HEK293 (cell line): ENCODE measurements at regions not wholly inside any gene's neighbourhood (a gene's known extent, or its start where the extent isn't known, plus 50 kb on each side); places are given as distances from the start of the nearest gene placed in this dataset.

ENCODE experiments used
- CTCF ChIA-PET: fragments of 350-600 bp; formaldehyde crosslinking; extraction: SDS; loops from one replicate; lab custom pipeline; 2021; ENCODE audit warnings: antibody characterized with exemption; lab: Yijun Ruan, JAX
- POLR2A ChIA-PET: fragments of 300-600 bp; formaldehyde crosslinking; extraction: SDS; loops from one replicate; lab custom pipeline; 2020; ENCODE audit warnings: antibody characterized with exemption, inconsistent platforms; lab: Yijun Ruan, JAX
- H3K27ac ChIP-seq: fragments of 200-500 bp; sonication (Bioruptor generic); 2 replicates; pipeline ENCODE4 v1.5.1; 2014; ENCODE audit warnings: low read depth, low read length, control low read depth, inconsistent platforms; ENCODE audit errors: extremely low read depth
- H3K36me3 ChIP-seq, 2 experiments: fragments of 200-500 bp in 1 of 2; sonication (Bioruptor generic) in 1 of 2; 1 replicate in 1 of 2; 2 replicates in 1 of 2; pipeline ENCODE4 v1.5.1; 2014 to 2017; ENCODE audit warnings: inconsistent platforms in 2 of 2, low read length in 2 of 2; ENCODE audit not compliant: control insufficient read depth in 2 of 2, insufficient read depth in 1 of 2
- H3K4me1 ChIP-seq: fragments of 200-500 bp; sonication (Bioruptor generic); 2 replicates; pipeline ENCODE4 v1.5.1; 2014; ENCODE audit warnings: mild to moderate bottlenecking, low read length, inconsistent platforms; ENCODE audit not compliant: control insufficient read depth, insufficient read depth
- H3K4me3 ChIP-seq: 2 replicates; pipeline ENCODE4 v1.5.1; 2011; ENCODE audit warnings: low read depth, mild to moderate bottlenecking, control low read depth, low read length, moderate library complexity
- H3K9me3 ChIP-seq: fragments of 200-500 bp; sonication (Bioruptor generic); 2 replicates; pipeline ENCODE4 v1.5.1; 2014; ENCODE audit warnings: low read depth, low read length, inconsistent platforms; ENCODE audit not compliant: control insufficient read depth, insufficient read depth
- BCL11B ChIP-seq: fragments of 450-650 bp; formaldehyde crosslinking; IDR thresholded peaks from 2 replicates; pipeline ENCODE4 v1.5.1; 2016; ENCODE audit warnings: low read depth, missing biosample characterization, missing genetic modification characterization
- FEZF1 ChIP-seq: fragments of 450-650 bp; formaldehyde crosslinking; IDR thresholded peaks from 2 replicates; pipeline ENCODE4 v1.5.1; 2016; ENCODE audit warnings: missing biosample characterization, missing genetic modification characterization
- PRDM1 ChIP-seq: fragments of 450-650 bp; formaldehyde crosslinking; IDR thresholded peaks from 2 replicates; pipeline ENCODE4; 2016; ENCODE audit warnings: missing biosample characterization, missing genetic modification characterization
- SETDB1 ChIP-seq: IDR thresholded peaks from one replicate; pipeline ENCODE4 v1.6.1; 2017; ENCODE audit warnings: mild to moderate bottlenecking, low read length, moderate library complexity, mixed read lengths; ENCODE audit not compliant: insufficient read length
- YY1 ChIP-seq: fragments of 450-650 bp; formaldehyde crosslinking; IDR thresholded peaks from 2 replicates; pipeline ENCODE4 v1.5.1; 2018; ENCODE audit warnings: missing biosample characterization, missing genetic modification characterization
- ZBTB48 ChIP-seq: fragments of 450-650 bp; formaldehyde crosslinking; IDR thresholded peaks from 2 replicates; pipeline ENCODE4 v1.5.1; 2016; ENCODE audit warnings: missing biosample characterization, missing genetic modification characterization
- ZFHX2 ChIP-seq: fragments of 450-650 bp; formaldehyde crosslinking; conservative IDR thresholded peaks from 2 replicates; pipeline ENCODE4 v1.5.1; 2016; ENCODE audit warnings: missing biosample characterization, missing genetic modification characterization
- ZFP3 ChIP-seq: fragments of 450-650 bp; formaldehyde crosslinking; IDR thresholded peaks from 2 replicates; pipeline ENCODE4 v1.5.1; 2016; ENCODE audit warnings: low read depth, missing biosample characterization, missing genetic modification characterization
- ZFP41 ChIP-seq: fragments of 450-650 bp; formaldehyde crosslinking; IDR thresholded peaks from 2 replicates; pipeline ENCODE4 v1.5.1; 2016; ENCODE audit warnings: missing biosample characterization, missing genetic modification characterization, borderline replicate concordance
- ZNF169 ChIP-seq: fragments of 450-650 bp; formaldehyde crosslinking; IDR thresholded peaks from 2 replicates; pipeline ENCODE4 v1.5.1; 2016; ENCODE audit warnings: missing biosample characterization, missing genetic modification characterization
- ZNF214 ChIP-seq: fragments of 450-650 bp; formaldehyde crosslinking; IDR thresholded peaks from 2 replicates; pipeline ENCODE4 v1.5.1; 2017; ENCODE audit warnings: missing biosample characterization, mild to moderate bottlenecking, missing genetic modification characterization, borderline replicate concordance
- ZNF221 ChIP-seq: fragments of 450-650 bp; formaldehyde crosslinking; IDR thresholded peaks from 2 replicates; pipeline ENCODE4 v1.5.1; 2017; ENCODE audit warnings: missing biosample characterization, missing genetic modification characterization, borderline replicate concordance
- ZNF391 ChIP-seq: fragments of 450-650 bp; formaldehyde crosslinking; IDR thresholded peaks from 2 replicates; pipeline ENCODE4 v1.5.1; 2016; ENCODE audit warnings: low read depth, missing biosample characterization, missing genetic modification characterization, borderline replicate concordance
- ZNF621 ChIP-seq: fragments of 450-650 bp; formaldehyde crosslinking; IDR thresholded peaks from 2 replicates; pipeline ENCODE4 v1.5.1; 2017; ENCODE audit warnings: missing biosample characterization, missing genetic modification characterization
- ZNF660 ChIP-seq: fragments of 450-650 bp; IDR thresholded peaks from 2 replicates; pipeline ENCODE4 v1.5.1; 2018; ENCODE audit warnings: missing biosample characterization, mild to moderate bottlenecking, missing genetic modification characterization
- ZSCAN16 ChIP-seq: fragments of 450-650 bp; formaldehyde crosslinking; IDR thresholded peaks from 2 replicates; pipeline ENCODE4 v1.5.1; 2016; ENCODE audit warnings: missing biosample characterization, missing genetic modification characterization
- TF ChIP-seq, protein P1 (sequence below): fragments of 450-650 bp; formaldehyde crosslinking; IDR thresholded peaks from 2 replicates; pipeline ENCODE4 v1.5.1; 2016; ENCODE audit warnings: missing biosample characterization, missing genetic modification characterization
- TF ChIP-seq, protein P2 (sequence below): fragments of 450-650 bp; formaldehyde crosslinking; IDR thresholded peaks from 2 replicates; pipeline ENCODE4 v1.5.1; 2016; ENCODE audit warnings: missing biosample characterization, missing genetic modification characterization
- TF ChIP-seq, protein P3 (sequence below): fragments of 450-650 bp; formaldehyde crosslinking; IDR thresholded peaks from 2 replicates; pipeline ENCODE4 v1.5.1; 2016; ENCODE audit warnings: missing biosample characterization, missing genetic modification characterization
- TF ChIP-seq, protein P4 (sequence below): fragments of 450-650 bp; formaldehyde crosslinking; optimal IDR thresholded peaks from 2 replicates; pipeline ENCODE3; 2016; ENCODE audit warnings: missing biosample characterization, mild to moderate bottlenecking, missing genetic modification characterization

DNA sequence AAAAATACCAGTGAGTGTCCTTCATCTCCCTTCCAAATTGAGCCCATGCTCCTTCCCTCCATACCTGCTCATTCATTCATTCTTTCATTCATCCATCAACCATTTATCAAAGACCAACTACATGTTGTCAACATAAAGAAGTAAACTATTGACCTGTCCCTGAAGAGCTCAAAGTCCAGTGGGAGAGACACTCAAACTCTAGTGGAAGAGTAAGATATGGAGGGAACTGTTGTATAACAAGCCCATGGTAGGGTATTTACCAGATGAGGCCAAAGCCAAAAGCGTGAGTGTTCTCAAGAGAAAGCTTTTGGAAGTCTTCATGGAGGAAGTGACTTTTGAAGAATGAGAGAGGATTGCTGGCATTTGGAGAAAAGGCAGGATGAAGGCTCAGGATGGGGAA is 163.4 kb upstream of the SPACA1 start:
- no peaks in the 10 kb centered on the region for H3K9me3 ChIP-seq
- H3K27ac ChIP-seq = no peak overlapping the region
- TF ChIP-seq BCL11B (no peak), ZNF660 (tag by site-specific recombination) (no peak), FEZF1 (tag by site-specific recombination) (no peak), SETDB1 (no peak), ZSCAN16 (tag by site-specific recombination) (no peak)
- no peaks in the 10 kb centered on the region for H3K4me1 ChIP-seq
- H3K4me3 ChIP-seq = no peak overlapping the region
- no peaks in the 10 kb centered on the region for H3K36me3 ChIP-seq
- ChIA-PET POLR2A (no interaction called here), CTCF (interaction anchor here (1.1 kb wide), 1 partner anchor 46 kb away, joined by 3 read pairs; no protein-coding TSS in a partner anchor)

DNA sequence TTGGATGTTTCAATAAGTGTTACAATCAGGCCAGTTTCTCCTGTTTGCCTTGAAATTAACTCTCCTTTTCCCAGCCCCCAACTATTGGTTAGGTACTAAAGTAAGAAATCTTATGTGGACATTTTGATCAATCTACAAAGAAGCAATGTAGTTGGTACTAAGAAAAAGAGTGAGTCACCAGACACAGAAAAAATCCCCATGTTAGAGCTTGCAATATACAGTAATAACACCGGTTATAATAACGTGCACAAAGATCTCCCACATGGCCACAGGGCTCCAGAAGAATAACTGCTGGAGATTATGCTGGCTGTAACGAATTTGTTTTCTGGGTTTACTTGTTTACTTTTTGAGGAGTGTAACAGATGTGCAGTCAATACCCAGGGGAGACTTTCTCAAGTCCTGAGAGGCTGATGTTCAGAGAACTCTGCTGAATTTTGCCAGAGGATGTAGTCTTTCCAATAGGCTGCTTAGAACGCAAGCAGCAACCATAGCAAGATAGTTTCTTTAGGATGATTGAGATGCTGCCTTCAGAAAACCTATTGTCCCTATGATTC is 166.2 kb upstream of the SPACA1 start:
- ChIA-PET POLR2A (no interaction called here), CTCF (no interaction called here)
- Histone ChIP-seq H3K9me3 (no peaks in the 10 kb centered on the region), H3K4me1 (no peaks in the 10 kb centered on the region), H3K36me3 (no peaks in the 10 kb centered on the region), H3K27ac (no peak overlapping the region), H3K4me3 (no peak overlapping the region)
- TF ChIP-seq, protein P1, sequence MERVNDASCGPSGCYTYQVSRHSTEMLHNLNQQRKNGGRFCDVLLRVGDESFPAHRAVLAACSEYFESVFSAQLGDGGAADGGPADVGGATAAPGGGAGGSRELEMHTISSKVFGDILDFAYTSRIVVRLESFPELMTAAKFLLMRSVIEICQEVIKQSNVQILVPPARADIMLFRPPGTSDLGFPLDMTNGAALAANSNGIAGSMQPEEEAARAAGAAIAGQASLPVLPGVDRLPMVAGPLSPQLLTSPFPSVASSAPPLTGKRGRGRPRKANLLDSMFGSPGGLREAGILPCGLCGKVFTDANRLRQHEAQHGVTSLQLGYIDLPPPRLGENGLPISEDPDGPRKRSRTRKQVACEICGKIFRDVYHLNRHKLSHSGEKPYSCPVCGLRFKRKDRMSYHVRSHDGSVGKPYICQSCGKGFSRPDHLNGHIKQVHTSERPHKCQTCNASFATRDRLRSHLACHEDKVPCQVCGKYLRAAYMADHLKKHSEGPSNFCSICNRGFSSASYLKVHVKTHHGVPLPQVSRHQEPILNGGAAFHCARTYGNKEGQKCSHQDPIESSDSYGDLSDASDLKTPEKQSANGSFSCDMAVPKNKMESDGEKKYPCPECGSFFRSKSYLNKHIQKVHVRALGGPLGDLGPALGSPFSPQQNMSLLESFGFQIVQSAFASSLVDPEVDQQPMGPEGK (tag by site-specific recombination) = no peak
- TF ChIP-seq ZNF621 (no peak), ZBTB48 (no peak), PRDM1 (tag by site-specific recombination) (no peak), YY1 (tag by site-specific recombination) (no peak), ZNF214 (tag by site-specific recombination) (no peak), ZNF221 (no peak), ZFHX2 (tag by site-specific recombination) (no peak), ZNF169 (no peak), ZFP3 (no peak)
- TF ChIP-seq, protein P2, sequence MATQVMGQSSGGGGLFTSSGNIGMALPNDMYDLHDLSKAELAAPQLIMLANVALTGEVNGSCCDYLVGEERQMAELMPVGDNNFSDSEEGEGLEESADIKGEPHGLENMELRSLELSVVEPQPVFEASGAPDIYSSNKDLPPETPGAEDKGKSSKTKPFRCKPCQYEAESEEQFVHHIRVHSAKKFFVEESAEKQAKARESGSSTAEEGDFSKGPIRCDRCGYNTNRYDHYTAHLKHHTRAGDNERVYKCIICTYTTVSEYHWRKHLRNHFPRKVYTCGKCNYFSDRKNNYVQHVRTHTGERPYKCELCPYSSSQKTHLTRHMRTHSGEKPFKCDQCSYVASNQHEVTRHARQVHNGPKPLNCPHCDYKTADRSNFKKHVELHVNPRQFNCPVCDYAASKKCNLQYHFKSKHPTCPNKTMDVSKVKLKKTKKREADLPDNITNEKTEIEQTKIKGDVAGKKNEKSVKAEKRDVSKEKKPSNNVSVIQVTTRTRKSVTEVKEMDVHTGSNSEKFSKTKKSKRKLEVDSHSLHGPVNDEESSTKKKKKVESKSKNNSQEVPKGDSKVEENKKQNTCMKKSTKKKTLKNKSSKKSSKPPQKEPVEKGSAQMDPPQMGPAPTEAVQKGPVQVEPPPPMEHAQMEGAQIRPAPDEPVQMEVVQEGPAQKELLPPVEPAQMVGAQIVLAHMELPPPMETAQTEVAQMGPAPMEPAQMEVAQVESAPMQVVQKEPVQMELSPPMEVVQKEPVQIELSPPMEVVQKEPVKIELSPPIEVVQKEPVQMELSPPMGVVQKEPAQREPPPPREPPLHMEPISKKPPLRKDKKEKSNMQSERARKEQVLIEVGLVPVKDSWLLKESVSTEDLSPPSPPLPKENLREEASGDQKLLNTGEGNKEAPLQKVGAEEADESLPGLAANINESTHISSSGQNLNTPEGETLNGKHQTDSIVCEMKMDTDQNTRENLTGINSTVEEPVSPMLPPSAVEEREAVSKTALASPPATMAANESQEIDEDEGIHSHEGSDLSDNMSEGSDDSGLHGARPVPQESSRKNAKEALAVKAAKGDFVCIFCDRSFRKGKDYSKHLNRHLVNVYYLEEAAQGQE = no peak

DNA sequence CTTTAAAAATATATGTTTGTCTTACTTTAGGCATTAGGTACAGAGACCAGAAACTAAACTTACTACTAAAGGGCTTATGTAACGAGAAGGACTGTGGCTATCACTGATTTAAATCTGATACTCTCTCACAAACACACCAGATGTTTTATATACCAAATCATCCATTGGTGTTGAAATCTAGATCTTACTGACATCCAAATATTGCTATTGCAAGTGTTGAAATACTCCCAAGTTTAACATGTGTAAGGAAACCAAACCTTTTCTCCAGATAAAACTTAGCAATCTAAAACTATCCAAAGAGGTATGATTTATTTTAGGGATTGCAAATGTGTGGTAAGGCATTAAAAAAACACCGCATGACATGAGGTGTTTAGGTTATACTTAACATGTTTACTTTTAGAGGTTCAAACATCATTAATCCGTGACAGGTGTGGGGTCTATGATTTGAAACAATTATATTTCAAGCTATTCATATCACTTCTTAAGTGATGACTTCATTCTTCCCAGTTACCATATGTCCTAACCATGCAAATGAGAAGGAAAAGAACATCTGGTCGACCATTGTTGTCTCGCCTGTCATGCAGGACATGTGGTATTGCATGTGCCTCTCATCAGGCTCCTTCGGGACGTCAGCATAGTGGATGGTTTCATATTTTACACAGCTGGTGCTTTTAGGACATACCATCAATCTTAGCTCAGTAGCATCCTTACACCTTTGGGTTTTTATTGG is 168.3 kb upstream of the SPACA1 start:
- TF ChIP-seq, protein P3, sequence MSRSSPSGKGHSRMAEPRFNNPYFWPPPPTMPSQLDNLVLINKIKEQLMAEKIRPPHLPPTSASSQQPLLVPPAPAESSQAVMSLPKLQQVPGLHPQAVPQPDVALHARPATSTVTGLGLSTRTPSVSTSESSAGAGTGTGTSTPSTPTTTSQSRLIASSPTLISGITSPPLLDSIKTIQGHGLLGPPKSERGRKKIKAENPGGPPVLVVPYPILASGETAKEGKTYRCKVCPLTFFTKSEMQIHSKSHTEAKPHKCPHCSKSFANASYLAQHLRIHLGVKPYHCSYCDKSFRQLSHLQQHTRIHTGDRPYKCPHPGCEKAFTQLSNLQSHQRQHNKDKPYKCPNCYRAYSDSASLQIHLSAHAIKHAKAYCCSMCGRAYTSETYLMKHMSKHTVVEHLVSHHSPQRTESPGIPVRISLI = no peak
- no peak for TF ChIP-seq ZFP41 (tag by site-specific recombination)
- no peak for TF ChIP-seq ZNF391 (tag by site-specific recombination)
- TF ChIP-seq PRDM1 (tag by site-specific recombination) = no peak
- no peak for TF ChIP-seq ZBTB48
- TF ChIP-seq, protein P4, sequence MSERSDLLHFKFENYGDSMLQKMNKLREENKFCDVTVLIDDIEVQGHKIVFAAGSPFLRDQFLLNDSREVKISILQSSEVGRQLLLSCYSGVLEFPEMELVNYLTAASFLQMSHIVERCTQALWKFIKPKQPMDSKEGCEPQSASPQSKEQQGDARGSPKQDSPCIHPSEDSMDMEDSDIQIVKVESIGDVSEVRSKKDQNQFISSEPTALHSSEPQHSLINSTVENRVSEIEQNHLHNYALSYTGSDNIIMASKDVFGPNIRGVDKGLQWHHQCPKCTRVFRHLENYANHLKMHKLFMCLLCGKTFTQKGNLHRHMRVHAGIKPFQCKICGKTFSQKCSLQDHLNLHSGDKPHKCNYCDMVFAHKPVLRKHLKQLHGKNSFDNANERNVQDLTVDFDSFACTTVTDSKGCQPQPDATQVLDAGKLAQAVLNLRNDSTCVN (tag by site-specific recombination) = no peak
- H3K4me3 ChIP-seq = no peak overlapping the region
- ChIA-PET POLR2A (no interaction called here), CTCF (interaction anchor here (0.5 kb wide), 1 partner anchor 598 kb away, joined by 3 read pairs; no protein-coding TSS in a partner anchor)
- no peak overlapping the region for H3K27ac ChIP-seq
- H3K9me3 ChIP-seq = no peaks in the 10 kb centered on the region
- no peaks in the 10 kb centered on the region for H3K36me3 ChIP-seq
- no peaks in the 10 kb centered on the region for H3K4me1 ChIP-seq
